Tibial nerve (tissue), 4 donors: ENCODE measurements at regions not wholly inside any gene's neighbourhood (a gene's known extent, or its start where the extent isn't known, plus 50 kb on each side); places are given as distances from the start of the nearest gene placed in this dataset.

ENCODE experiments used
- CTCF ChIP-seq, 5 experiments: fragments of 200-600 bp in 3 of 5; fragments of 450-650 bp in 2 of 5; sonication (generic) in 3 of 5; IDR thresholded peaks; one replicate each; pipeline ENCODE4 v1.5.1; 2016 to 2019; ENCODE audit warnings: antibody characterized with exemption in 5 of 5, mild to moderate bottlenecking in 3 of 5, moderate library complexity in 2 of 5
- EP300 ChIP-seq, 2 donors: sonication (generic); formaldehyde crosslinking; IDR thresholded peaks; one replicate each; pipeline ENCODE4 v1.6.1; 2017; ENCODE audit warnings: antibody characterized with exemption in 2 of 2, mild to moderate bottlenecking in 1 of 2

GRCh38 chrY:9008648-9009047 is 328.6 kb upstream of the TSPY4 start:
- no peak for TF ChIP-seq EP300 (IDR thresholded peaks at IDR 0.05)
- no peak for TF ChIP-seq CTCF (IDR thresholded peaks at IDR 0.05)
